ENCODE measurements at regions not wholly inside any gene's neighbourhood (a gene's known extent, or its start where the extent isn't known, plus 50 kb on each side); places are given as distances from the start of the nearest gene placed in this dataset.

DNA sequence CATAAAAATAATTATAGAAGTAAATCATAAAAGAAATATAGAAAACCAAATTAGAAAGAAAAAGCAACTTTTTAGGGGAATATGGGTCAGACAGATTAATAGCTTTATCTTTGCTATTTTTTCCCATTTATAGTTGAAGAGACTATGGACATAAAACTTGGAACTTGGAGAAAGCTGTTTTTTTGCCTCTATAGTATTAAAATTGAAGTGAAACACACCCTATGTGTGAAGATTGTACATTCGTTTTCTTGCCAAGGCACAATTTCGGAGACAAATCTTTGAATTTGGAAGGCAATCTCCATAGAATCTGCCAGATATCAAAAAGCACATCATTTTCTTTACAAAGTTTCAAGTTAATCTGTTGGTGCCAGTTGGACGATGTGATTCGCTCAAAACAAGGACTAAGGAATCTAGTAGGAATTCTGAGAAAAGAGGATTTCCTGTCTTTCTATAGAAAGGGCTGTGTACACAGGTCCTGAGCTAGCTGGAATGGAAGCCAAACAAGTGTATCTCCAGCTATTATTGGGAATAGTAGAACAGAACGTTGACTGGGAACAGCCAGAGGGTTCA lies 156.3 kb downstream of the SLC7A11 start (continued):
- TF ChIP-seq ZNF571 (tag by site-specific recombination; IDR thresholded peaks at IDR 0.05) (no peak), ZNF76 (tag by site-specific recombination; IDR thresholded peaks at IDR 0.05; ENCODE audit: borderline replicate concordance, low read depth) (no peak), ZBTB21 (tag by site-specific recombination; IDR thresholded peaks at IDR 0.05) (no peak), OVOL3 (tag by site-specific recombination; IDR thresholded peaks at IDR 0.05) (no peak), KLF7 (tag by site-specific recombination; IDR thresholded peaks at IDR 0.05; ENCODE audit: borderline replicate concordance) (no peak), ZNF132 (tag by site-specific recombination; IDR thresholded peaks at IDR 0.05; ENCODE audit: borderline replicate concordance) (no peak)
- TF ChIP-seq, protein P1, sequence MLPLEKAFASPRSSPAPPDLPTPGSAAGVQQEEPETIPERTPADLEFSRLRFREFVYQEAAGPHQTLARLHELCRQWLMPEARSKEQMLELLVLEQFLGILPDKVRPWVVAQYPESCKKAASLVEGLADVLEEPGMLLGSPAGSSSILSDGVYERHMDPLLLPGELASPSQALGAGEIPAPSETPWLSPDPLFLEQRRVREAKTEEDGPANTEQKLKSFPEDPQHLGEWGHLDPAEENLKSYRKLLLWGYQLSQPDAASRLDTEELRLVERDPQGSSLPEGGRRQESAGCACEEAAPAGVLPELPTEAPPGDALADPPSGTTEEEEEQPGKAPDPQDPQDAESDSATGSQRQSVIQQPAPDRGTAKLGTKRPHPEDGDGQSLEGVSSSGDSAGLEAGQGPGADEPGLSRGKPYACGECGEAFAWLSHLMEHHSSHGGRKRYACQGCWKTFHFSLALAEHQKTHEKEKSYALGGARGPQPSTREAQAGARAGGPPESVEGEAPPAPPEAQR (tag by site-specific recombination; IDR thresholded peaks at IDR 0.05), result no peak

DNA sequence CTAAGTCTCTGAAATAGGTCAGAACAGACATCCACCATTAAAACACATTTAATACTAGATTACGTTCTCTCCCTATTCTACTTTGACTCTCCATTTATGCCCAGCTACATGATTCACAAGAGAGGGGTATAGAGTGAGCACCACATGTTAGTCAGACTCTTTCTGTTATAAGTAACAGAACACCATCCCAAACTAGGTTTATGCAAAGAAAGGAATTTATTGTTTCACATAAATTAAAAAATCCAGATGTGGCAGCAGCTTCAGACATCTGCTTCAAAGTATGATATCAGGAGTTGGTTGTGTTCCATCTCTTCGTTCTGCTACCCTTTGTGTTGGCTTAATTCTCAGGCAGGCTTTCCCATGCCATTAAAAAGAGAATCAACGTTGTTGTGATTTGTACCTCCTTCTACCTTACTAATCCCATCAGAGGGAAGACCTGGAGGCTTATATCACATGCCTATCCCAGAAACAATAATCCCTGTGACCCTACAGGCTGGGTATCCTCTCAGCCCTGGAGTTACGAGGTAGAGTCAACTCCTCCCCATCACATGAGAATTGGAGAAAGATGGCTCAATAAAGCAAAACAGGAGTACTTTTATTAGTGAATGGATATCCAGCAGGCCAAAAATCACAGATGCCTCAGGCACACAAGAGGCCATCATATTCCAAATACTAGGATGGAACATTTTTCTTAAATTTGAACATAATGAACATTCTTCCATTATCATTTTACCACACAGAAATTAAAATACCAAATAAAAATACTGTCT lies 163.2 kb downstream of the SLC7A11 start:
- Histone ChIP-seq H3K9me3 (ENCODE audit: control insufficient read depth, insufficient read depth, low read depth, low read length) (no peaks in the 10 kb centered on the region), H3K4me1 (ENCODE audit: control insufficient read depth, insufficient read depth, low read length) (no peaks in the 10 kb centered on the region), H3K36me3 (ENCODE audit: control insufficient read depth in 2 of 2, insufficient read depth in 1 of 2, low read length in 2 of 2) (no peaks in the 10 kb centered on the region), H3K27ac (ENCODE audit: extremely low read depth, low read depth, low read length) (no peak overlapping the region), H3K4me3 (ENCODE audit: low read depth, low read length) (no peak overlapping the region)
- ChIA-PET CTCF (no interaction called here), POLR2A (no interaction called here)
- no peak for TF ChIP-seq ZNF416 (tag by site-specific recombination; IDR thresholded peaks at IDR 0.05)
- no peak for TF ChIP-seq ZBTB7A (tag by site-specific recombination; IDR thresholded peaks at IDR 0.05; ENCODE audit: low read depth)
- no peak for TF ChIP-seq SCRT2 (tag by site-specific recombination; IDR thresholded peaks at IDR 0.05)
- TF ChIP-seq, protein P2, sequence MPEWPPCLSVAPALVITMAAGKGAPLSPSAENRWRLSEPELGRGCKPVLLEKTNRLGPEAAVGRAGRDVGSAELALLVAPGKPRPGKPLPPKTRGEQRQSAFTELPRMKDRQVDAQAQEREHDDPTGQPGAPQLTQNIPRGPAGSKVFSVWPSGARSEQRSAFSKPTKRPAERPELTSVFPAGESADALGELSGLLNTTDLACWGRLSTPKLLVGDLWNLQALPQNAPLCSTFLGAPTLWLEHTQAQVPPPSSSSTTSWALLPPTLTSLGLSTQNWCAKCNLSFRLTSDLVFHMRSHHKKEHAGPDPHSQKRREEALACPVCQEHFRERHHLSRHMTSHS (tag by site-specific recombination; IDR thresholded peaks at IDR 0.05), result no peak
- TF ChIP-seq, protein P3, sequence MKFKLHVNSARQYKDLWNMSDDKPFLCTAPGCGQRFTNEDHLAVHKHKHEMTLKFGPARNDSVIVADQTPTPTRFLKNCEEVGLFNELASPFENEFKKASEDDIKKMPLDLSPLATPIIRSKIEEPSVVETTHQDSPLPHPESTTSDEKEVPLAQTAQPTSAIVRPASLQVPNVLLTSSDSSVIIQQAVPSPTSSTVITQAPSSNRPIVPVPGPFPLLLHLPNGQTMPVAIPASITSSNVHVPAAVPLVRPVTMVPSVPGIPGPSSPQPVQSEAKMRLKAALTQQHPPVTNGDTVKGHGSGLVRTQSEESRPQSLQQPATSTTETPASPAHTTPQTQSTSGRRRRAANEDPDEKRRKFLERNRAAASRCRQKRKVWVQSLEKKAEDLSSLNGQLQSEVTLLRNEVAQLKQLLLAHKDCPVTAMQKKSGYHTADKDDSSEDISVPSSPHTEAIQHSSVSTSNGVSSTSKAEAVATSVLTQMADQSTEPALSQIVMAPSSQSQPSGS (tag by site-specific recombination; IDR thresholded peaks at IDR 0.05; ENCODE audit: low read depth), result no peak
- TF ChIP-seq ZNF2 (tag by site-specific recombination; IDR thresholded peaks at IDR 0.05), result no peak
- no peak for TF ChIP-seq ZNF664 (tag by site-specific recombination; IDR thresholded peaks at IDR 0.05)
- TF ChIP-seq ZNF529 (tag by site-specific recombination; IDR thresholded peaks at IDR 0.05; ENCODE audit: insufficient replicate concordance), result no peak
- TF ChIP-seq ZNF112 (tag by site-specific recombination; IDR thresholded peaks at IDR 0.05), result no peak
- no peak for TF ChIP-seq ZNF514 (tag by site-specific recombination; IDR thresholded peaks at IDR 0.05)
- no peak for TF ChIP-seq ZNF660 (tag by site-specific recombination; IDR thresholded peaks at IDR 0.05)
- TF ChIP-seq HOXD13 (CRISPR knock-in tag; IDR thresholded peaks at IDR 0.05; ENCODE audit: borderline replicate concordance), result no peak
- no peak for TF ChIP-seq ZNF555 (tag by site-specific recombination; conservative IDR thresholded peaks at IDR 0.05)
- no peak for TF ChIP-seq ZNF510 (tag by site-specific recombination; IDR thresholded peaks at IDR 0.05; ENCODE audit: insufficient replicate concordance)
- no peak for TF ChIP-seq HOXA7 (CRISPR knock-in tag; IDR thresholded peaks at IDR 0.05; ENCODE audit: borderline replicate concordance)
- no peak for TF ChIP-seq ZNF501 (tag by site-specific recombination; IDR thresholded peaks at IDR 0.05)
- no peak for TF ChIP-seq ZNF701 (tag by site-specific recombination; IDR thresholded peaks at IDR 0.05)

Measured in HEK293 (cell line).